HG02885 (cell line): ENCODE measurements at regions not wholly inside any gene's neighbourhood (a gene's known extent, or its start where the extent isn't known, plus 50 kb on each side); places are given as distances from the start of the nearest gene placed in this dataset.

Experiments used
- ATAC-seq: cut with Tn5 transposase; IDR thresholded peaks from one replicate; pipeline ENCODE4 v1.9.1; 2021; ENCODE audit warnings: mild to moderate bottlenecking; ENCODE audit not compliant: unreplicated experiment, poor library complexity

GRCh38 chr11:115067900-115068530 lies 389.7 kb downstream of the NXPE2 start:
- no peak for ATAC-seq

DNA sequence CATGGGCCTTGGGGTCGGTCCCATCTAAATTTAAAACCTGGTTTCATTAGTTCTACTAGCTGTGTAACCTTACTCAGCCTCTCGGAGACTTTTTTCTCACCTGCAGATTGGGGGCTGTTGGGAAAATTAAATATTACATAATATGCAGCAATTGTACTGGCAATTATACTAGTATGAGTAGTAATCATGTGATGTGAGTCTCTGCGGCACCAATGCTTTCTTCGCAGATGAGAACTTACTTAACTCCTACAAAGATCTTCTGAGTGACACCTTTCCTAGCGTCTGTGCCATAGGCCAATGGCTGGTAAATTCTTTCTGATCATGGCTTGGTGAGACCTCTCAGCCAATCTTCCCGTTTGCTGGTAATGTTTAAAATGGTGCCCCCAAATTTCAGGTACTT lies 391.3 kb downstream of the NXPE2 start:
- no peak for ATAC-seq

GRCh38 chr11:115075356-115075755 lies 397.0 kb downstream of the NXPE2 start:
- ATAC-seq: no peak

DNA sequence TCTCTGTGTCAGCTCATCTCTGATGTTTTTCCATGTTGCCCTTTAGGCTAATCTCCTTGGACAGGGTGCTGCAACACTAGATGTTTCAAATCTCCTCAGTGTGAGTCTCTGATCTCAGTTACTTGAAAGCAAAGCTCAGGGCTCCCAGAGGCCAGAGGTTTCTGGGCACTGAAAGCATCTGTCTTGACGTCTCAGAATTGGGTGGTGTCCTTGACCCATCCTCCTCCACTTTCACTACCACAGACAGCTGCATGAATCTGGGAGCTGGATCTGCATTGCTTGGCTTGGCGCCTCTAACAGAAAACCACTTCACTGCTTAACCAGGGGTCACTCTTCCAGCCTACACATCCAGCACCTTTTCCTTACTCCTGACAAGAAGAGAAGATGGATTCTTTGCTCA lies 399.4 kb downstream of the NXPE2 start:
- no peak for ATAC-seq

DNA sequence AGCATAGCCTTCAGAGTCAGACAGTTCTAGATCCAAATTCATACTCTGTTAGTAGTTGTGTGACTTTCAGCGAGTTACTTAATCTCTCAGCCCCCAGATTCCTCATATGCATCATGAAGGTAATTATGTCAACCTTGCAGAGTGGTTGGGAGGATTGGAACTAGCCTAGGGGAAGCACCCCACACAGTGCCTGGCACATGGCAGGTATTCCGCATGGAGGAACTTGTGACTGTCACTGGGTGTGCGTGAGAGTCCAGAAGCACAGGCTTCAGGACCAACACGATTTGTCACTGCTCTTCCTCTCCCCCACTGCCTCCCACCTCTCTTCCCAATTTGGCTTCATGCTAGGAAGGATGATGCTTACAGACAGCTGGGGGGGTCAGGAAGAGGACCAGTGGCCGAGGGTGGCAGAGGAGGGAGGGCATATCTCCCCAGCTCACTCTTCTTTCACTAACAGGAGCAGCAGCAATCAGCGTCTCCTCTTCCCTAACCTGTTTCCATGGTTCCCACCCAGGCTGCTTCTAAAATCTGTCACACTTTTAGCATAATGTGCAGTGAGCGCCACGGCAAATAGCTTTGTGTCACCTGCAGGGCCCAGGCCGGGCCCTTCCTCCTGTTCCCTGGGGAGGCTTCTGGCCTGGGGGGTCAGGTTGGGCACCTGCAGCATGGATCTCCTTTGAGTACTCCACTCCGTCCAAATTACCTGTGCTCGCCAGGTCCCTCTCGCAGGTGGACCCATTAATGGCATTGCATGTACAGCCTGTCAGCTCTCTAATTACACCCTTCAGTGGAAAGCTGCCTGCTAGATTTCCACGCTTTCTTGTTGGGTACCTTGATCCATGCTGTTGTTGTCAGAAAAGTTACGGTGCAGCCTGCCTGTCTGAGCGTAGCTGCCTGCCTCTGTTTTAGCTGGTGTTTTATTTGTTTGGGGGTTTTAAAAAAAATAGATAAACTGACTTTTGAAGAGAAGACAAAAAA lies 400.4 kb downstream of the NXPE2 start:
- ATAC-seq: no peak

DNA sequence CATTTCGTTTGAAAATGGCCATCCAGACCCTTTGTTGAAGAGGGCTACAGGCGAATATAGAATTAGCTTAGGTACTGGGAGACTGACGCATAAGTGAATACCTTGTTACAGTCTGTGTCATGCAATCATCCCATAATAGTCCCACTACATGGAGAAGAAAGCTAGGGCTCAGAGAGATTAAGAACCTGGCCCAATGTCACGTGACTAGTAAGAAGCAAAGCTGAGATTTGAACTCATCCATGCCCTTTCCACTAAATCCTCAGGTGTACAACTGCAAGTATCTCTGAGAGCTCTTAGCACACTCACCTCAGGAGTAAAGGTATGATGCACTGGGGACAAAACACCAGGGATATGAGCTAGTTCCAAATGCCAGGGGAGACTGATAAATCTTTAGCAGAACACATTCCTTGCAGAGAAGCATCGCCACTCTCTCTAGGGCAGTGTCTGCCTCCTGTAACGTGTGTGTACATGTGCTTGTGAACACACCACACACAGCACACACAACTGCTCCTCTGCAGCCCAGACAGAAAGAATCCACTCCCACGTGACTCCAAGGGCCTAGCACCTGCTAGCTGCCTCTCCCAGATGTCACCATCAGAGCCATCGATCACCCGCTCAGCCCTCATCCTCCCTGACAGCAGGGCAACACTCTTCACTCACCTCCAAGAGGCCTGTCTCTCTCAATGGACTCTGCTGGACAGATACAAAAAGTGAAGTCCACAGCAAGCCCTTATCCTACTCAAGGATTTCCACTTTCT lies 402.8 kb downstream of the NXPE2 start:
- ATAC-seq: no peak

GRCh38 chr11:115081972-115082371 lies 403.6 kb downstream of the NXPE2 start:
- ATAC-seq: no peak

DNA sequence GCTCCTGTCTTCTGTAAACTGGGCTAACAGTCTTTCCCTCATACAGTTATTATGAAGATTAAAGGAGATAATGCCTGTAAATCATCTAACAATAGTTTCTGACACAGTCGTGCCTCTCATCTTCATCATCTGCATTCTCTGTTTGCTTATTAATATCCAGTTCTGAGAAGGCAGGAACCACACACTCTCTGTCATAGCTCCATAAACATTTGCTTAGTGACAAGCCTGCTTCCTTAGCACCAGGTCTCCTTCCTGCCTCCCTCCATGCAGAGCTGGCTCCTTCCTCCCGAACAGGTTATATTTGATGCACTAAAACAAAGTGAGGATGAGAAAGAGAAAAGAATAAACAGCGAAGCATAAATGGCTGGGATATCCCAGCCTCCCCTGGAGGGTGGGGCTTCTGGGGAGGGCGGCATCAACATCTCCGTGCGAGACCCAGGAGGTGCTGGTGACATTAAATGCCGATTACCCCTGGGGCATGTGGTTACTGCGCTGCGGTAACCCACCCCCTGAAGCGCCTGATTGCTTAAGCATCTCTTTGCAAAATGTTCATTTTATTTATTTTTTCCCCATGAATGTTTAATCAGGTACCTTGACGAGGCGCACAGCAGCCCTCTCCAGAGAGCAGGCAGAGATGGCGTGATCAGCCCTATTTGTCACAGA lies 404.9 kb downstream of the NXPE2 start:
- no peak for ATAC-seq

DNA sequence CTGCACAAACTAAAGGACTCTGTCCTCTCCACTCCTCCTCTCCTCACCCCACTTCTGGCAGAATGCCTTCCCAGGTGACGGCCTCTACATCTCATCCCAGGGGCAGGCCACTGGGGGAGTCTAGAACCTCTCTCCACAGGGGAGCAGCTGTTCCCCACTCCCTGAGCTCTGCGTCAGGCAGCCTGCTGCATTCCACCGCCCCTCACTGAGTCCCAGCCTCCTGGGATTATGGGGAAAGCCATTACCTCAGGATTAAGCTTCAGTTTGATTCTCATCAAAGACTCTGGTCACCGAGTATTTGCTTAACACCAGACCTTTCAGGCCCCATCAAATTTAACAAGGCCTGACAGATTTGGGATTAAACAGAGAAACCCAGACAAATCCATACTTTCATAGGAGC lies 405.9 kb downstream of the NXPE2 start:
- ATAC-seq: no peak

- ATAC-seq: no peak
These were observed 407.3 kb downstream of the NXPE2 start for GRCh38 chr11:115085461-115086210.

DNA sequence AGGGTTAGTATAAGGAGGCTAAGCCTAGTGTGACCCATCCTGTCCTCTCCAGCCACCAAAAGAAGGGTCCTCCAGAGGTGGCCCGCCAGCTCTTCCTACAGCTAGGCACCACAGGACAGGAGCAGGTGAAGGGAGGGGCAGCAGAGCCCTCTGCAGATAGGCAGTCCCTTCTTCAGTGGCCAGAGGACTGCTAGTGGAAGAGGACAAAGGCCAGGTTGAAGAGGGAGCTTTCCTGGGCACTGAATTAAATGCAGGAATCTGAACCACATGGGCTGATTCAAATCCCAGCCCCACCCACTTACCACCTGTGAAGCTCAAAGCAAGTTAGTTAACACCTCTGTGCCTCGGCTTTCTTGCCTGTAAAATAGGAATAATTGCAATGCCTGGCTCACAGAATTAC lies 409.5 kb downstream of the NXPE2 start:
- no peak for ATAC-seq

DNA sequence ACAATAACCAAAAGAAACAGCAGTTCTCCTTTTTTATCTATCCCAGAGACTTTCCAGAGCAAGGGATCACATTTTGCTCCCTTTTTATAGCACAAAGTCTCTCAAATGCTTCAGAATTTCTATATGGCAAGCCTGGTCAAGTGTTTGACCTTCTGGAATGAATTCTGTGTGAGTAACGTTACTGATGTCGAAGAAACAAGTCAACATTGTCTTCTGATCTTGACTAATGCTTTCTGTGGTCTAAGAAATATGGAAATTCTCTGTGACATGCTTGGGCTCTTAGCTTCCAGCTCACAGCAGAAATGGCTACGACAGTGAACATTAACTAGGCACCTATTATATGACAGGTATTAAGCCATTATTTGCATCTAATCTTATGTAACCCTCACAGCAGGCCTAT lies 411.7 kb downstream of the CADM1 start:
- ATAC-seq: no peak

DNA sequence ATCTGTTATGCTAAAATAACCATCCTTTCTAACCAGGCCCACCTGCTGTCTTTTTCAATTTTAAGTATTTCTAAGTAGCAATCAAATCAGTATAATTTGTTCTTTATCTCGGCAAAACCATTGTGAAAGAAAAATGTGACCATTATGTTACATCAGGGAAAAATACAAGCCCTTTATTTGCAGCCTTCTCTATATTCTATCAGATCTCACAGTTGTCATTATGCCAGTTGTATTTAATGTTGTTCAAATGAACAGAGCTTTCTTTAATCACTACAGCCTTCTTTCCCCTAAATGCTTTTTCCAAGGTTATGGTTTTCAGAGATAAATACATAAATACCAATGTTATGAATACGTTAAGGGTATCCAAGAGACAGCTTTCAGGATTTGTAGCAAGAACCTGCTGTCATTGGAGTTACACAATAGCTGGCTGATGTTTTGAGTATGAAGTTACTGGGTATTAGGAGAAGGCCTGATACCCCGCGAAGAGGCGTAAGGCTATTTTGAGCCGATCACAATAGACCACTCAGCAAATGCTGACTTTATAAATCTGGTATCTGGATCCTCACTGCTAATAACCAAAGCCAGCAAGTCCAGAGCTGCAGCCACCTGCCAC lies 406.3 kb downstream of the CADM1 start:
- no peak for ATAC-seq

GRCh38 chr11:115100706-115101105 lies 403.5 kb downstream of the CADM1 start:
- no peak for ATAC-seq

GRCh38 chr11:115103921-115104320 lies 400.3 kb downstream of the CADM1 start:
- no peak for ATAC-seq

DNA sequence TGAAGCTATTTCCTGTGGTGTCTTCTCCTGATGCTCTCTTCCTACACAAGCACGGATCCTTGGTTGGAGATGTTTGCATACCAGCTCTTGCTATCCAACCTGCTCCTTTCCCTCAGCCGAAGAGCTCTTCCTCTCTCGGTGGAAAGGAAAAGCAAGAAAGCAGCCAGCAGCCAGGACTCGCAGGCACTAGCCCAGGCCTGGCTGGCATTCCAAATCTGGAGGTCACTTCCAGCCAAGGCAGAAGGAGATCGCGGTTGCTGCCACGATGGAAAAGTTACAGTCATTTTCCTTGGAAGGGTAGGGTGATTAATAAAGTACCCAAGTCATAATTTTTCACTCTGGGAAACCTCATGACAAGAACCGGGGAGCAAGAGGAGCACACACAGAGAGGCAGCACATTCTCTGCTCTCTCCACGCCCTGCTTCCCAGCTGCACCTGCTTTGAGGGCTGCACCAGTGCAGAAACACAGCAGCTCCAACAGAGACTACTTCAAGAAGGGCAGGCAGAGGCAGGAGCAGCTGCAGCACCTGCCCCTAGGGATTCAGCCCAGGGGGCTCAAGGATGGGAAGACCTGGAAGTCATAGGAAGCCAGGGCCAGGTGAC lies 399.3 kb downstream of the CADM1 start:
- ATAC-seq: no peak

DNA sequence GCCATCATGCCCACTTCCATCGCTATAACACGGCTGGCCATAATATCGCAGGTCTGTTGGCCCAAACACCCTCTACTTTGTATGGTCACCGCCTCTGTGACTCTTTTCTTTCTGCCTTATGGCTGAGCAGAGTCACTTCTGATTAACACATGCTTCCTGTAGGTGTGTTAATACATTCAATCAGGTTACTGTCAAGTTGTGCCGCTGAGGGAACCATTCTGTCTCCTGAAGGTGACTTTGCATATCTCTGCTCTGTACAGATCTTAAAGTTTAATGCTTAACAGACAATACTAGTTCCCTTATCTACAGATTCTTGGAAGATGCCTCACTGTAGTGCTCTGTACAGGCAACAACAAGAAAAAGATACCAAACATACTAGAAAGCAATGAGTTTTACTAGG lies 393.1 kb downstream of the CADM1 start:
- ATAC-seq: no peak

DNA sequence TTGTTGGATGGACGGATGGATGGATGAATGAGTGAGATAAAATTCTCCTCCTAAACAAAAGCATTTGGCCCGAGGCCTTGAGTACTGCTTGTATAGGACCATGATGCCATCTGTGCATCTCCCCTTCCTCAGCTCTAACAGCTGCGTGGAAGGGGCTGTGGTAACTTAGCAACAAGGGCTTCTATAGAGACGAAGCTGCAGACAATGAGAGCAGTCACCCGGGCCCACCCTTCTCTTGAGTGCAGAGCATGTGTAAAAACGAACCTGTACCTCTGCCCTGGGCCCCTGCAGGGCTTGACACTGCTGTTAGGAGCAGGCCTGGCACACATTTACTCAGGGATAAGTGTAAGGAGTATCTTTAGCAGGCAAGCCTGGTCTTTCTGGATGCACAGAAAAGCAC lies 391.5 kb downstream of the CADM1 start:
- ATAC-seq: no peak

DNA sequence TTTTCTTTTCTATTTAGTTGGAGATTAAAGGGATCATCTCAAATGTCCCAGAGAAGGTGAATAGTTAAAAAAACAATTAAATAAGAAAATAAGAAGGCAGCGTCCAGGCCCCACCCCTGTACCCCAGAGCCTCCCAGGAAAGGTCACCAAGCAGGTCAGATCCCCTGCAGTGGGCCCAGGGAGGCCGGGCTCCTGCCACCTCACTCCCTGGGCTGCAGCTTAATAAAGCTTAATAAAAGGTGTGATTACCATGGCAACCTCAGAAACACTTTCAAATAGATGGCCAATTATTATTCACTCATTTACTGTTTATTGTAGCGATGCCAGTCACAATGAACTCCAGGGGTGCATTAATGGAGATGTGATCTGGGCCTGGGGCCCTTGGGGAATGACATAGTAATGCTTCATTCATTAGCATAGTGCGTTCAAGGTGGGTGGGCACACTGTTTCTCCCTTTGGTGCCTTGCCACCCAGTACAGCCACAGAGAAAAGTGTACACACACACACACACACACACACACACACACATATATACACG lies 386.2 kb downstream of the CADM1 start:
- no peak for ATAC-seq
